GM23338 (cell line): ENCODE measurements at regions not wholly inside any gene's neighbourhood (a gene's known extent, or its start where the extent isn't known, plus 50 kb on each side); places are given as distances from the start of the nearest gene placed in this dataset.

Source experiments
- ATAC-seq: fragments of 200-7000 bp; cut with Tn5 transposase; 3 replicates; pipeline ENCODE4 v1.9.1; 2020
- DNase-seq: peaks from one replicate; pipeline ENCODE4 v3.0.0-alpha.2; 2015; ENCODE audit warnings: low spot score
- H2AFZ ChIP-seq: fragments of 200-600 bp; sonication (generic); 2 replicates; pipeline ENCODE4 v1.8.0; 2016; ENCODE audit warnings: antibody characterized with exemption, mild to moderate bottlenecking, moderate library complexity
- H3F3A ChIP-seq: fragments of 200-600 bp; sonication (generic); replicated peaks from 2 replicates; pipeline ENCODE4 v1.8.0; 2017; ENCODE audit warnings: antibody characterized with exemption, mixed run types, low read depth
- H3K27ac ChIP-seq: fragments of 200-600 bp; sonication (generic); 2 replicates; pipeline ENCODE4 v1.6.1; 2016; ENCODE audit warnings: low read depth
- H3K27me3 ChIP-seq: fragments of 200-600 bp; sonication (generic); 2 replicates; pipeline ENCODE4 v1.8.0; 2016; ENCODE audit warnings: mild to moderate bottlenecking, mixed run types, moderate library complexity; ENCODE audit not compliant: insufficient read depth
- H3K36me3 ChIP-seq: fragments of 200-600 bp; sonication (generic); 2 replicates; pipeline ENCODE4 v1.8.0; 2016; ENCODE audit warnings: mild to moderate bottlenecking; ENCODE audit not compliant: insufficient read depth
- H3K4me1 ChIP-seq: fragments of 200-600 bp; sonication (generic); 2 replicates; pipeline ENCODE4 v1.8.0; 2016; ENCODE audit warnings: mild to moderate bottlenecking, moderate library complexity; ENCODE audit not compliant: insufficient read depth
- H3K4me2 ChIP-seq: fragments of 200-600 bp; sonication (generic); 2 replicates; pipeline ENCODE4 v1.7.1; 2017; ENCODE audit warnings: mixed run types
- H3K4me3 ChIP-seq: fragments of 200-600 bp; sonication (generic); 2 replicates; pipeline ENCODE4 v1.6.1; 2016; ENCODE audit warnings: mixed run types
- H3K79me2 ChIP-seq: fragments of 200-600 bp; sonication (generic); replicated peaks from 2 replicates; pipeline ENCODE4 v1.8.0; 2017; ENCODE audit warnings: mild to moderate bottlenecking; ENCODE audit not compliant: insufficient read depth
- H3K9me2 ChIP-seq: fragments of 200-600 bp; sonication (generic); 2 replicates; pipeline ENCODE4 v1.8.0; 2017; ENCODE audit not compliant: insufficient read depth
- H4K20me1 ChIP-seq: fragments of 200-600 bp; sonication (generic); replicated peaks from 2 replicates; pipeline ENCODE4 v1.8.0; 2017; ENCODE audit warnings: mild to moderate bottlenecking; ENCODE audit not compliant: insufficient read depth
- H3K27ac Mint-ChIP-seq: 2 replicates; pipeline ENCODE4 v1.8.0; 2020; ENCODE audit warnings: inconsistent platforms, mild to moderate bottlenecking, moderate library complexity, mixed read lengths
- H3K27me3 Mint-ChIP-seq: 3 replicates; pipeline ENCODE4 v1.8.0; 2022; ENCODE audit warnings: low read depth, mild to moderate bottlenecking, moderate library complexity, mixed read lengths, inconsistent platforms; ENCODE audit not compliant: insufficient read depth, poor library complexity
- H3K36me3 Mint-ChIP-seq: 3 replicates; pipeline ENCODE4 v1.8.0; 2021; ENCODE audit warnings: low read depth, mild to moderate bottlenecking, inconsistent platforms, moderate library complexity, mixed read lengths
- H3K4me1 Mint-ChIP-seq: 3 replicates; pipeline ENCODE4 v1.8.0; 2020; ENCODE audit warnings: mild to moderate bottlenecking, inconsistent platforms, mixed read lengths
- H3K4me3 Mint-ChIP-seq: 3 replicates; pipeline ENCODE4 v1.8.0; 2021; ENCODE audit warnings: moderate library complexity, mild to moderate bottlenecking, inconsistent platforms, mixed read lengths
- H3K9me3 Mint-ChIP-seq: 3 replicates; pipeline ENCODE4 v1.8.0; 2020; ENCODE audit warnings: moderate library complexity, mild to moderate bottlenecking, inconsistent platforms, mixed read lengths
- CTCF ChIP-seq, 2 experiments: fragments of 200-600 bp in 1 of 2; sonication (generic) in 1 of 2; conservative IDR thresholded peaks; 2 replicates each; pipeline versions ENCODE4 v1.5.1 to v1.6.1; 2016 to 2017; ENCODE audit warnings: antibody characterized with exemption in 2 of 2, low read depth in 2 of 2, mild to moderate bottlenecking in 2 of 2, moderate library complexity in 1 of 2
- EZH2 ChIP-seq: fragments of 200-600 bp; sonication (generic); IDR thresholded peaks from one replicate; pipeline ENCODE4 v1.8.0; 2017; ENCODE audit warnings: antibody characterized with exemption, mild to moderate bottlenecking, low read depth; ENCODE audit not compliant: unreplicated experiment
- EZH2phosphoT487 ChIP-seq: fragments of 200-600 bp; sonication (generic); IDR thresholded peaks from one replicate; pipeline ENCODE4 v1.8.1; 2018; ENCODE audit warnings: antibody characterized with exemption; ENCODE audit not compliant: unreplicated experiment
- POLR2AphosphoS5 ChIP-seq: IDR thresholded peaks from 2 replicates; pipeline ENCODE4 v1.6.1; 2016; ENCODE audit warnings: antibody characterized with exemption, low read depth
- STAT1 ChIP-seq: IDR thresholded peaks from one replicate; pipeline ENCODE4 v1.6.1; 2016; ENCODE audit warnings: antibody characterized with exemption; ENCODE audit not compliant: unreplicated experiment
- ZNF114 ChIP-seq: fragments of 250-450 bp; sonication (Bioruptor Pico); IDR thresholded peaks from 2 replicates; pipeline ENCODE4 v1.5.0; 2020; ENCODE audit warnings: mild to moderate bottlenecking, moderate library complexity
- ZNF331 ChIP-seq: fragments of 250-450 bp; sonication (Bioruptor Pico); IDR thresholded peaks from 2 replicates; pipeline ENCODE4 v1.5.0; 2020; ENCODE audit warnings: low read depth, mild to moderate bottlenecking, moderate library complexity
- ZNF462 ChIP-seq: fragments of 250-450 bp; sonication (Bioruptor Pico); IDR thresholded peaks from 2 replicates; pipeline ENCODE4 v1.5.0; 2020; ENCODE audit warnings: mild to moderate bottlenecking, moderate library complexity
- TF ChIP-seq, protein P1 (sequence below): IDR thresholded peaks from one replicate; pipeline ENCODE4 v1.6.1; 2018; ENCODE audit warnings: antibody characterized with exemption; ENCODE audit not compliant: unreplicated experiment

DNA sequence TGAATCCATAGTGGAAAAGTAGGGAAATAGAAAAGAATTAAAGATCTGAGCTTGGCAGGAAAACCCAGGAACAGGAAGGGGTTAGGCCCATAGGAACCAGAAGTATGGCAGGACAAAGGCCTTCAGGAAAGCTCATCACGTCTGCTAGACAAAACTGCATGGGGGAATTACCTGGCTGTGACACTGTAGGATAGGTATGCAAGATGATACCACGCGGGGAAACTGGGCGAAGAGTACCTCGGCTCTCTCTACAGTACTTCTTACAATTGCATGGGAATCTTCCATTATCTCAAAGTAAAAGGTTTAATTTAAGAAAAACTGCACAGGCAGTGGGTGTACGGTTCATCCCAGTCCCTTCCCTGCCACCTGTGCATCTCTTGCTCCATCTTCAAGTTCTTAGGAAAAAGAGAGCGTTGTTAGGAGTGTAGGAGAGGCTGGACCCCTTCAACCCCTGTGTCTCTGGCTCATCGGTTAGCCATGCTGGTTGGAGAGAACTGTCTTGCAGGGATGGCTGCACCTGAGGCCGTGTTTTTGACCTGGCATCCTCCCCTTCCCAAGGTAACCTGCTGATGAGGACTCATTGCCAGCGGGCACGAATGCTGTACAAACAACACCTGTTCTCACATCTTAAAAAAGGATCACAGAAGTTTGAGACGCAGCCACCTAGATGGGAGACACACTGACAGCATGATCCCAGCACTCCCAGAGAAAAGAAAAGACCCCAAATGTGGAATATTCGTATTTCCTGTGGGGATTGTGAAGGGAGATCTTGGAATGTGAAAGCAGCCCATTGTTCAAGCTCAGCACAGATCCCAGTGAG is 120.5 kb upstream of the COPS8 start:
- TF ChIP-seq ZNF462 (CRISPR knock-in tag) (peak; percentile 32; the same call in 1 of the 2 replicates), EZH2phosphoT487 (no peak), STAT1 (no peak), EZH2 (no peak)
- H3K9me2 ChIP-seq: peaks cover 6% of the 10 kb centered on the region
- H3K4me3 Mint-ChIP-seq: no peak overlapping the region
- peaks cover 22% of the 10 kb centered on the region for H3K4me1 Mint-ChIP-seq
- no peaks in the 10 kb centered on the region for H3K79me2 ChIP-seq
- peaks cover 19% of the 10 kb centered on the region for H3K4me1 ChIP-seq
- peak; percentile 85 for ATAC-seq
- peak; percentile 48 for DNase-seq
- no peaks in the 10 kb centered on the region for H4K20me1 ChIP-seq
- H3F3A ChIP-seq: no peaks in the 10 kb centered on the region
- H2AFZ ChIP-seq: no peak overlapping the region
- no peak overlapping the region; the same call in 1 of the 2 replicates for H3K4me3 ChIP-seq
- H3K27ac Mint-ChIP-seq: 0 out of 2 replicates have a peak overlapping the region, but pooled peaks have one; percentile 4
- H3K9me3 Mint-ChIP-seq: no peaks in the 10 kb centered on the region; the same call in 2 of the 3 replicates
- no peaks in the 10 kb centered on the region for H3K27me3 ChIP-seq
- H3K36me3 ChIP-seq: no peaks in the 10 kb centered on the region
- peaks cover 4% of the 10 kb centered on the region for H3K27me3 Mint-ChIP-seq
- H3K4me2 ChIP-seq: peak overlapping the region; percentile 44; the same call in 1 of the 2 replicates
- H3K27ac ChIP-seq: peak overlapping the region; percentile 63; the same call in 1 of the 2 replicates
- no peaks in the 10 kb centered on the region for H3K36me3 Mint-ChIP-seq

DNA sequence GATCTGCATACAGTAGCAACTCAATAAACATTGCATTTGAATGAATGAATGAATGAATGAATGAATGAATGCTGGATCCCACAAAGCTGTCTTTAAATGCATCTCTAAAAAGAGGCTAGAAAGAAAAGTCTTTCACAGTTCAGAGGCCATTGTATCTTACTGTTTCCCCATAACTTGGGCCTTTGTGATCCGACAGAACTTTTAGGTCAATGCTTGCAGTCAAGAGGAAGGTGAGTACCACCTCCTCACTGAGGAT is 119.9 kb upstream of the COPS8 start:
- Histone ChIP-seq H3K79me2 (no peaks in the 10 kb centered on the region), H3F3A (no peaks in the 10 kb centered on the region), H3K27ac (no peak overlapping the region), H4K20me1 (no peaks in the 10 kb centered on the region), H3K4me3 (no peak overlapping the region), H3K36me3 (no peaks in the 10 kb centered on the region), H3K9me2 (peaks cover 6% of the 10 kb centered on the region), H3K27me3 (no peaks in the 10 kb centered on the region), H3K4me1 (peaks cover 19% of the 10 kb centered on the region), H2AFZ (no peak overlapping the region), H3K4me2 (no peak overlapping the region)
- H3K27me3 Mint-ChIP-seq: peaks cover 4% of the 10 kb centered on the region
- no peaks in the 10 kb centered on the region; the same call in 2 of the 3 replicates for H3K9me3 Mint-ChIP-seq
- no peak overlapping the region for H3K4me3 Mint-ChIP-seq
- peaks cover 22% of the 10 kb centered on the region for H3K4me1 Mint-ChIP-seq
- peak; percentile 54 for ATAC-seq
- no peak for DNase-seq
- H3K27ac Mint-ChIP-seq: no peak overlapping the region
- H3K36me3 Mint-ChIP-seq: no peaks in the 10 kb centered on the region
- TF ChIP-seq STAT1 (no peak), EZH2phosphoT487 (no peak), CTCF (conservative IDR thresholded peaks at IDR 0.05; ENCODE audit: low read depth in 2 of 2) (no peak), ZNF114 (CRISPR knock-in tag) (no peak), ZNF331 (no peak), POLR2AphosphoS5 (no peak), EZH2 (no peak)
- TF ChIP-seq, protein P1, sequence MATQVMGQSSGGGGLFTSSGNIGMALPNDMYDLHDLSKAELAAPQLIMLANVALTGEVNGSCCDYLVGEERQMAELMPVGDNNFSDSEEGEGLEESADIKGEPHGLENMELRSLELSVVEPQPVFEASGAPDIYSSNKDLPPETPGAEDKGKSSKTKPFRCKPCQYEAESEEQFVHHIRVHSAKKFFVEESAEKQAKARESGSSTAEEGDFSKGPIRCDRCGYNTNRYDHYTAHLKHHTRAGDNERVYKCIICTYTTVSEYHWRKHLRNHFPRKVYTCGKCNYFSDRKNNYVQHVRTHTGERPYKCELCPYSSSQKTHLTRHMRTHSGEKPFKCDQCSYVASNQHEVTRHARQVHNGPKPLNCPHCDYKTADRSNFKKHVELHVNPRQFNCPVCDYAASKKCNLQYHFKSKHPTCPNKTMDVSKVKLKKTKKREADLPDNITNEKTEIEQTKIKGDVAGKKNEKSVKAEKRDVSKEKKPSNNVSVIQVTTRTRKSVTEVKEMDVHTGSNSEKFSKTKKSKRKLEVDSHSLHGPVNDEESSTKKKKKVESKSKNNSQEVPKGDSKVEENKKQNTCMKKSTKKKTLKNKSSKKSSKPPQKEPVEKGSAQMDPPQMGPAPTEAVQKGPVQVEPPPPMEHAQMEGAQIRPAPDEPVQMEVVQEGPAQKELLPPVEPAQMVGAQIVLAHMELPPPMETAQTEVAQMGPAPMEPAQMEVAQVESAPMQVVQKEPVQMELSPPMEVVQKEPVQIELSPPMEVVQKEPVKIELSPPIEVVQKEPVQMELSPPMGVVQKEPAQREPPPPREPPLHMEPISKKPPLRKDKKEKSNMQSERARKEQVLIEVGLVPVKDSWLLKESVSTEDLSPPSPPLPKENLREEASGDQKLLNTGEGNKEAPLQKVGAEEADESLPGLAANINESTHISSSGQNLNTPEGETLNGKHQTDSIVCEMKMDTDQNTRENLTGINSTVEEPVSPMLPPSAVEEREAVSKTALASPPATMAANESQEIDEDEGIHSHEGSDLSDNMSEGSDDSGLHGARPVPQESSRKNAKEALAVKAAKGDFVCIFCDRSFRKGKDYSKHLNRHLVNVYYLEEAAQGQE: no peak
